ENCODE measurements at regions not wholly inside any gene's neighbourhood (a gene's known extent, or its start where the extent isn't known, plus 50 kb on each side); places are given as distances from the start of the nearest gene placed in this dataset.

DNA sequence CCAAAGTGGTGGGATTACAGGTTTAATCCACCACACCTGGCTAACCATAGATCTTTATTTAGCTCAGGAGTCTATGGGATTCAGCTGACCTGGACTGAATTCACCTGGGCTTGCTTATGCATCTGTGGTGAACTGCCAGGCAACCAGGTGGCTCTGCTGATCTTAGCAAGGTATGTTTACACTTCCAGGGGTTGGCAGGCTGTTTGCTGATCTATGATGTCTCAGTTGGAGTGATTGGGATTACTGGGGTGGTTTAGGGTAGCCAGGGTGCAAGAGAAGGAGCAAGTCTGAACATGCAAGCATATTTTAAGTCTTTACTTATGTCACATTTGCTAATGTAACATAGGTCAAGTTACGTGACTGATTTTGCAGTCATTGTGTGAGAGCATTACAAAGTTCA is 63.6 kb upstream of the JAK2 start:
- TF ChIP-seq, protein P1, sequence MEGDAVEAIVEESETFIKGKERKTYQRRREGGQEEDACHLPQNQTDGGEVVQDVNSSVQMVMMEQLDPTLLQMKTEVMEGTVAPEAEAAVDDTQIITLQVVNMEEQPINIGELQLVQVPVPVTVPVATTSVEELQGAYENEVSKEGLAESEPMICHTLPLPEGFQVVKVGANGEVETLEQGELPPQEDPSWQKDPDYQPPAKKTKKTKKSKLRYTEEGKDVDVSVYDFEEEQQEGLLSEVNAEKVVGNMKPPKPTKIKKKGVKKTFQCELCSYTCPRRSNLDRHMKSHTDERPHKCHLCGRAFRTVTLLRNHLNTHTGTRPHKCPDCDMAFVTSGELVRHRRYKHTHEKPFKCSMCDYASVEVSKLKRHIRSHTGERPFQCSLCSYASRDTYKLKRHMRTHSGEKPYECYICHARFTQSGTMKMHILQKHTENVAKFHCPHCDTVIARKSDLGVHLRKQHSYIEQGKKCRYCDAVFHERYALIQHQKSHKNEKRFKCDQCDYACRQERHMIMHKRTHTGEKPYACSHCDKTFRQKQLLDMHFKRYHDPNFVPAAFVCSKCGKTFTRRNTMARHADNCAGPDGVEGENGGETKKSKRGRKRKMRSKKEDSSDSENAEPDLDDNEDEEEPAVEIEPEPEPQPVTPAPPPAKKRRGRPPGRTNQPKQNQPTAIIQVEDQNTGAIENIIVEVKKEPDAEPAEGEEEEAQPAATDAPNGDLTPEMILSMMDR (conservative IDR thresholded peaks at IDR 0.05), result no peak
- H3K27ac ChIP-seq, result no peak overlapping the region

DNA sequence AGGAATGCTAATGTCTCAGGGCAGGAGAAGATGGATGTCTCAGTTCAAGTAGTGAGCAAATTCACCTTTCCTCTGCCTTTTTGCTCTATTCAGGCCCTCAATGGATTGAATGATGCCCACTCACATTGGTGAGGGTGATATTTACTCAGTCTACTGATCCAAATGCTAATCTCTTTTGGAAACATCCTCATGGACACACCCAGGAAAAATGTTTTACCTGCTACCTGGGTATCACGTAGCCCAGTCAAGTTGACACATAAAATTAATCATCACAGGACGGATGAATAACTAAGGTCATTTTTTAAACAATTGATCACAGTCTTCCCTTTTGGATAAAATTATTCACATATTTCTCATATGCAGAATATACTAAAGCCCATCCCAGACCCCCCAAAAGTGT is 63.0 kb upstream of the JAK2 start:
- TF ChIP-seq, protein P1 (conservative IDR thresholded peaks at IDR 0.05), result no peak
- no peak overlapping the region for H3K27ac ChIP-seq

DNA sequence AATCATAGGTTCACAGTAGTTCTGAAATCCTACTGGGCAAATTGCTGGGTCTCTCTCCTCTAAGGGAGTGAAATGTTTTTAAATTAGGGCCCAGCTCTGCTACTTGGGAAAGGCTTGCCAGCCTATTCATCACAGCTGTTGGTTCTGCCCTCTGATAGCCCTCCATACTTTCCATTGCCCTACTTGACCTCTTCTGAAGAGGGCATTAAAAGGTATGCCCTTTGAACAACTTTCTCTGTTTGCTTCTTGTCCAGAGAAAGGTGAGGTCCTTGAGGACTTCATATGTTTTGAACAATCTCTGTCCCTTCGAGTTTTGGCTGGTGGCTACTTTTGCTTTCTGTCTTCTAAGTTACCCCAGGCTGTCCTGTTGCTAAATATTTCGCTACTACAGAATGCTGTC is 62.3 kb upstream of the JAK2 start:
- H3K27ac ChIP-seq, result no peak overlapping the region
- TF ChIP-seq, protein P1 (conservative IDR thresholded peaks at IDR 0.05), result no peak

DNA sequence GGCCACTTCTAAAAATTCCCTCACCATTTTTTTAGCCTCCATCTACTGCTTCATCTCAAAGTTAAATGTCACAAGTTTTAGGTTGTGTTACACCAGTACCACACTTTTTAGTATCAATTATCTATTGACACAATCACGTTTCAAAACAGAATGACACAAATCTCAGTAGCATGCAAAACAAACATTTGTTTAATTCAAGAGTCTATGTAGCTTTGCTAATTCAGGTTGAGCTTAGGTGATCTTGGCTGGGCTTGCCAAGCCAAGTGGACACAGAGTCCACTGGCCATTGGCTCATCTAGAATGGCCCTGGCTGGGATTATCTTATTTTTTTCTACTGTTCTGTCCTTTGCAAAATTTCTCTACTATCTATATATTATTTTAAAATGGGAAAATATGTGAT is 61.9 kb upstream of the JAK2 start:
- H3K27ac ChIP-seq, result no peak overlapping the region
- TF ChIP-seq, protein P1 (conservative IDR thresholded peaks at IDR 0.05), result no peak

DNA sequence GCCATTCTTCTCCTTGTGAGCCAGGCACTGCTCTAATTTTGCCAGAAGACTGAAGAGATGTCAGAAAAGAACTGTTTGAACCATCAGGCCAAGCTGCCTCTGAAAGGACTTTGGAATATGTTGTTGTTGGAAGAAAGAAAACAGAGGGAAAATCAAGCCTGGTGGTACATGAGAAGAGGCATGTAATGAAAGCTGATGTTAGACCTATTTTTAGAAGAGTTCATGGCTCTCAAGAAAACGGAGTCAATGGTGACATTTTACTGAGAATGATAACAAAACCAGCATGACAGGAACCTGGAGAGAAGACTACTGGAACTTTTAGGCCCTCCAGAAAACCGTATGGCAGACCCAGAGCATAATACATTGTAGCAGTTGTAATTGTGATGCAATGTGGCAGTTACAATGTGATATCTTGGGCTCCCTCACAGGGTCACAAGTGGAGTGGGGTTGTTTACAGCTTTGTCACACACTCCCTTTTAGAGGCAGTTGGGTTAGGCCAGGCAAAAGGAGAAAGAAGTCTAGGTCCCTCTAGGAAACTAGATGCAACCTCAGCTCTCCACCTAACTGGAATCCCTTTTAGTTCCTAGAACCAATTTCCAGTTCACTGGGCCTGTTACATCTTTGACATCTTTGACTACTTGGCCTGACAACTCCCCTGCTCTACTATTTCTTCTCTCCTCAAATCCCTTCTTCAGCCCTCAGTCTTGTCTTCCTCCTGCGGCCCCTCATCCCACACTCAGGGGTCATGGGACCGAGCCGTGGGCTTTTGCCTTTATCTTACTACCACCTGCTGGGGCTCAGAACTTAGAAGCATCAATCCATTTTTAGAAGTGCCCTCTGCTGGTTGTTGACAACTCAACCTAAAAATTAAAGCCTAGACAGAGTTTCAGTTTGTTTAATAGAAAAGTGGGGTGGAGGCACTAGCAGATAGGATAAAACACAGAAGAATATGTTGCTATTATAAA is 61.2 kb upstream of the JAK2 start:
- TF ChIP-seq, protein P1 (conservative IDR thresholded peaks at IDR 0.05), result peak; percentile 65
- H3K27ac ChIP-seq, result no peak overlapping the region

- TF ChIP-seq, protein P1 (conservative IDR thresholded peaks at IDR 0.05), result no peak
- no peak overlapping the region for H3K27ac ChIP-seq
Measured at GRCh38 chr9:4926239-4926638, 58.8 kb upstream of the JAK2 start.

- TF ChIP-seq, protein P1 (conservative IDR thresholded peaks at IDR 0.05), result no peak
- no peak overlapping the region for H3K27ac ChIP-seq
Measured at GRCh38 chr9:4927043-4927471, 58.0 kb upstream of the JAK2 start.

Data from VCaP (cell line).